GM20000 (cell line): ENCODE measurements at regions not wholly inside any gene's neighbourhood (a gene's known extent, or its start where the extent isn't known, plus 50 kb on each side); places are given as distances from the start of the nearest gene placed in this dataset.

Experiments
- DNase-seq: peaks from one replicate; pipeline ENCODE4 v3.0.0; 2012; ENCODE audit warnings: low spot score
- TF ChIP-seq, protein P1 (sequence below): IDR thresholded peaks from 2 replicates; pipeline ENCODE4 v1.5.1; 2012; ENCODE audit warnings: mild to moderate bottlenecking, control low read depth; ENCODE audit errors: extremely low read depth, missing control alignments

DNA sequence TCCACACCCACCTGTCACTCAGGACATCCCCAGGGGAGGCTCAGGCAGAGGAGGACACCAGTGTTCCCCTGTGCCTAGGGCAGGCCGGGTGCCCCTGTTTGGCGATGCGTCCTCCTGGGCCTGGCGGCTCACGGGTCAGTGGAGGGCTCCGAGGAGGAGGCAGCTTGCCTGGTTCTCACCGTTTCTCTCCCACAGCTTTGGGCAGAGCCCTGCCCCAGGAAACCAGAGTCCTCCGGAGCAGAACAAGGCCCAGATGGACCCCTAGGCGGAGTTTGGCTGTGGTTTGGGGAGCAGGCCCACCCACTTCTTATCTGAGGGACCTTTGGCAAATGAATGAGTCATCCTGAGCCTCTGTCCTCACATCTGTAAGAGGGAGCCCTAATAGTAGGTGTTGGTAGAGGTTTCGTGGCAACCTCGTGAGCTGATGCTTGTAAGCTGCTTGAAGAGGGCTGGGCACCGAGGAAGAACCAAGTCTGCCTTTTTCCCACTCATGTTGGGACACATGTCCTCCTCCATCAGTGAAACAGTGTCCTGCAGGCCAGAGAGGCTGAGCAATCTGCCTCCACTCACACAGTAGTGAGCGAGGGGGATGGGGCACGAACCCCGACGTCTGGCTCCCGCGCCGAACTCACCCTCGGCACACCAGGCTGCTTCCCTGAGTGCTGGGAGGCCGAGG is 247.0 kb upstream of the CIBAR2 start:
- TF ChIP-seq, protein P1, sequence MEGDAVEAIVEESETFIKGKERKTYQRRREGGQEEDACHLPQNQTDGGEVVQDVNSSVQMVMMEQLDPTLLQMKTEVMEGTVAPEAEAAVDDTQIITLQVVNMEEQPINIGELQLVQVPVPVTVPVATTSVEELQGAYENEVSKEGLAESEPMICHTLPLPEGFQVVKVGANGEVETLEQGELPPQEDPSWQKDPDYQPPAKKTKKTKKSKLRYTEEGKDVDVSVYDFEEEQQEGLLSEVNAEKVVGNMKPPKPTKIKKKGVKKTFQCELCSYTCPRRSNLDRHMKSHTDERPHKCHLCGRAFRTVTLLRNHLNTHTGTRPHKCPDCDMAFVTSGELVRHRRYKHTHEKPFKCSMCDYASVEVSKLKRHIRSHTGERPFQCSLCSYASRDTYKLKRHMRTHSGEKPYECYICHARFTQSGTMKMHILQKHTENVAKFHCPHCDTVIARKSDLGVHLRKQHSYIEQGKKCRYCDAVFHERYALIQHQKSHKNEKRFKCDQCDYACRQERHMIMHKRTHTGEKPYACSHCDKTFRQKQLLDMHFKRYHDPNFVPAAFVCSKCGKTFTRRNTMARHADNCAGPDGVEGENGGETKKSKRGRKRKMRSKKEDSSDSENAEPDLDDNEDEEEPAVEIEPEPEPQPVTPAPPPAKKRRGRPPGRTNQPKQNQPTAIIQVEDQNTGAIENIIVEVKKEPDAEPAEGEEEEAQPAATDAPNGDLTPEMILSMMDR = no peak
- no peak for DNase-seq

DNA sequence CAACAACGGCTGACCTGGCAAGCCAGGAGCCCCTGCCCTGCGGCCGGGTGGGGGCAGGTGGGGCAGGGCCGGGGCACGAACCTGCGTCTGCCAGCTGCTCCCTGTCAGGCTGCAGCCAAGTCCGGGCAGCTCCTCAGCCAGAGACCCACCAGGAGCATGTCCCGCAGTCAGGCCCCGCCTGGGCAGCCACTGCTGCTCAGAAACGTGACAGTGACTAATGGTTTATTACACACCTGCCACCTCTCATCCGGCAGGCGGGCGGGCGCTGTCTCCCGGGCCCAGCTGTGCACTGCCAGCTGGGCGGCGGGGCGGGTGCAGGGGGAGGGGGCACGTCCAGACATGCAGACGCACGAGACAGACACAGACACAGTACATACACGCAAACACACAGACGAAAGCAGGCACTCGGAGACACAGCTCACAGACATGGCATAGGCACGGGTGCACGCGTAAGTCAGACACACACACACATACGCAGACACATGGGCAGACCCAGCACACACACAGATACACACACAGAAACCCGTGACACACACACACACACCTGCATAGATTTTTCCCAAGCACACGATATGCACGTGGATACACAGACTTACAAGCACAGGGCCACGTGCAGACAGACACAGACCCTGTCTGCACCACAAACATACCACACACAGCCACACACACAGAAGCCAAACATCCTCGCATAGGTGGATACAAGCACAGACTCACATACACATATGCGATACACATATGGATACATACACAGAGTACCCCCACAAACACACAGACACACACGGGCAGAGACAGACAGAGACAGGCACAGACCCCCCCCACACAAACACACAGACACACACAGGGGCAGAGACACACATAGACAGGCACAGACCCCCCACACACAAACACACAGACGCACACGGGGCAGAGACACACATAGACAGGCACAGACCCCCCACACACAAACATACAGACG is 248.3 kb upstream of the CIBAR2 start:
- TF ChIP-seq, protein P1 = no peak
- no peak for DNase-seq

DNA sequence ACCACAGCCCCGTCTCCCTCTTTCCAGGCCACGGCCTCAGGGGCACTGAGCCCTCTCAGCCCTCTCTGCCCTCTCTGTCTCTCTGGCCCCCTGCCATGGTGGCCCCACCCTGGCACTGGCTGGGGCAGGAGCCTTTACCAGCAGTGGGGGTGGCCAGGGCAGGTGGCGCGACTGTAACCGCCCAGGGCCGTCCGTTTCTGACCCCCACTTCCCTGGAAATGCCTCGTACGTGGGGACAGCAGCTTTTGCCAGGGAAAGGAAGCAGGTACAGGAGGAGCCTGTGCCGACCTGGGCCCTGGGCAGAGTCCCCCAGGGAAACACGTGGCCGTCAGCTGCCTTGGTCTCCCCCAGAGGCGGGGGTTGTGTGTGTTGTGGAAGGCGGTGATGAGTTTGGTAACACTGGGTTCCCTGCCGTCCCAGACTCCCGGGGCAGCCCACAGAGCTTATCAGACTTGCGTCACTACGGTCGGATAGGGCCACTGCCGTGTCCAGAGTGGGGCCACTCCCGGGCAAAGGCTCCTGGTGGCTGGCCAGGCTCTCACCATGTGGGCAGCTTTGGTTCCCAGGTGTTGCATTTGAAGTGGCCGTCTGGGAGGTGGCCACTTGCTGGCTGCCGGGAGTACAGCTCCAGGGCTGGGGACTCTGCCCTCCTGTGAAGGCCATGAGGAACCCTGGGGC is 249.3 kb upstream of the CIBAR2 start:
- DNase-seq = no peak
- TF ChIP-seq, protein P1 = no peak

DNA sequence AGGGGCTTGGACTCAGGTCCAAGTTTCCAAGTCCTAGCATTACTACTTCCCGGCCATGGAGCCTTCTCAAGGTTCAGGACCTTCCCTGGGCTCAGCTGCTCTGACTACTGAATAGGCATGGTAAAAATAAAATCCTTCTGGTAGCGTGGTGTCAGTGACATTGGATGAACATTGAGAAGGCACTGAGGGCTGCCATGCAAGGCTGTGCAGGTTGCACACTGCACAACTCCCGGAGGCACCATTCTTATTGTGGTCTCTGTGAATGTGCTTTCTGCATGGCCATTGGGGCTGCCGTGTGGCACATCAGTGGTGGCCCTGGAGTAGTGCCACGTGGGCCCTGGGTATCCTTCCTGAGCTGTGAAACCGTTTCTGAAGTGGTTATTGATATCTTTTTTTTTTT is 250.2 kb upstream of the CIBAR2 start:
- no peak for DNase-seq

DNA sequence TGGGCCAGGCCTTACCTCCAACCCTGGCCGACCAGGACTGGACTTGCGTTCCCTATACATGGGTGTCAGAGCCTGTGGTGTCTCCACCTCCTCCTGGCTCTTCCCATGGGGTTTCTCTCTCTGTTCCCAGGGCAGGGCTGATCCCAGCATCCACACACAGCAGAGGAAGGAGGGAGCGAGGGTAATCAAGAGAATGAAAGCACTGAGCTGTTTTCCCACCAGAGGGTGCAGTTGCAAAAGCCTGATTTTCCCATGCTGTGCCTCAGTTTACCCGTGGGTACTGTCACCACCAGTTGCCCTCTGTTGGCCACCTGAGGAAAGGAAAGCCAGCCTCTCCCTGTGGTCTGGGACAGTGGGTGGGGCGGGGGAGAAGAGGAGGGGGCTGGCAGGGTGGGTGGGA is 249.7 kb upstream of the GSE1 start:
- TF ChIP-seq, protein P1 = no peak
- DNase-seq = no peak

More for the DNA sequence above, 250.2 kb upstream of the CIBAR2 start:
- TF ChIP-seq, protein P1 = no peak

DNA sequence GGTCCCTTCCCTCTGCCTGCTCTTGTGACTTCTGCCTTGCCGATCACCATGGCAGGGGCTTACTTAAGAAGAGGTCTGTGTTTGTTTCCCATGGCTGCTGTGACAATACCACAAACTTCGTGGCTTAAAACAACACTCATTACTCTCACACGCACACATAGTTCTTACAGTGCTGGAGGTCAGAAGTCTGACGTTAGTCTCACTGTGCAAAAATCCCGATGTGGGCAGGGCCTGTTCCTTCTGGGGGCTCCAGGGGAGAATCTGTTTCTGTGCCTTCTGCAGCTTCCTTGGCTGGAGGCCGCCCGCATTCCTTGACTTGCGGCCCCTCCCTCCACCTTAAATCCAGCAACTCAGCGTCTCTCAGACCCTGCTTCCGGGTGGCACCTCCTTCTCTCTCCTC is 249.2 kb upstream of the GSE1 start:
- TF ChIP-seq, protein P1 = no peak
- DNase-seq = no peak
